ENCODE measurements at regions not wholly inside any gene's neighbourhood (a gene's known extent, or its start where the extent isn't known, plus 50 kb on each side); places are given as distances from the start of the nearest gene placed in this dataset.

- H3K36me3 ChIP-seq (ENCODE audit: control insufficient read depth in 1 of 2, insufficient read depth in 2 of 2, low read length in 2 of 2): no peaks in the 10 kb centered on the region
- H3K9me2 ChIP-seq (ENCODE audit: insufficient read depth): no peaks in the 10 kb centered on the region
- no peak for TF ChIP-seq ZFX (IDR thresholded peaks at IDR 0.05)
- no peak for TF ChIP-seq REST (IDR thresholded peaks at IDR 0.05; ENCODE audit: low read depth)
- no peak for TF ChIP-seq YY1 (IDR thresholded peaks at IDR 0.05; ENCODE audit: extremely low read depth, insufficient replicate concordance, low read depth, low read length)
- TF ChIP-seq FOSL1 (IDR thresholded peaks at IDR 0.05; ENCODE audit: low read depth): no peak
- TF ChIP-seq RAD21 (IDR thresholded peaks at IDR 0.05; ENCODE audit: low read depth): no peak
- TF ChIP-seq EGR1 (IDR thresholded peaks at IDR 0.05; ENCODE audit: low read depth): no peak
- TF ChIP-seq ZBTB33 (IDR thresholded peaks at IDR 0.05; ENCODE audit: extremely low read depth, insufficient replicate concordance, low read length): no peak
- no peak for TF ChIP-seq POLR2A (IDR thresholded peaks at IDR 0.05; ENCODE audit: borderline replicate concordance, extremely low read depth, insufficient read depth, insufficient read length)
- TF ChIP-seq SIN3A (IDR thresholded peaks at IDR 0.05; ENCODE audit: low read depth): no peak
- no peak overlapping the region for H3K9ac ChIP-seq (ENCODE audit: low read length)
- no peak overlapping the region for H3K27ac ChIP-seq (ENCODE audit: low read depth, low read length)
- DNase-seq (ENCODE audit: low read depth, low spot score) (no peak), ATAC-seq (no peak)
- no peaks in the 10 kb centered on the region for H3K79me2 ChIP-seq (ENCODE audit: insufficient read depth, low read length)
- CTCF ChIA-PET: no interaction called here
- RAD21 ChIA-PET (ENCODE audit: low non-redundant PET in 1 of 2, low total read pairs in 2 of 2, uncharacterized antibody in 2 of 2, unreplicated experiment in 2 of 2): no interaction called here
- no peaks in the 10 kb centered on the region for H4K20me1 ChIP-seq (ENCODE audit: insufficient read depth)
- H3K27me3 ChIP-seq (ENCODE audit: insufficient read depth, low read length): 0 out of 2 replicates have a peak, but pooled peaks cover 4% of the 10 kb centered on the region
- H3K4me3 ChIP-seq (replicated peaks in 1 of 2; ENCODE audit: low read depth in 1 of 2, low read length in 2 of 2): no peak overlapping the region
- no peaks in the 10 kb centered on the region for H3K4me1 ChIP-seq (ENCODE audit: control insufficient read depth in 1 of 2, insufficient read depth in 2 of 2, low read length in 2 of 2)
- peaks cover 0 to 2% of the 10 kb centered on the region in 2 experiments; a peak in 1 of 4 replicates for H3K9me3 ChIP-seq (ENCODE audit: control insufficient read depth in 1 of 2, insufficient read depth in 1 of 2, low read depth in 1 of 2, low read length in 2 of 2)
- H2AFZ ChIP-seq (ENCODE audit: low read depth, low read length, poor library complexity, severe bottlenecking): no peak overlapping the region
- no TSS peak for BruUV-seq (replicated peaks)
- POLR2A ChIA-PET: no interaction called here
- intact Hi-C loops (cut with micrococcal nuclease): no loop called here
- no peak overlapping the region for H3K4me2 ChIP-seq (ENCODE audit: low read length)
Measured at GRCh38 chr22:48227341-48228018, 1465.0 kb downstream of the TBC1D22A start.
